Thyroid gland (tissue), 4 donors: ENCODE measurements at regions not wholly inside any gene's neighbourhood (a gene's known extent, or its start where the extent isn't known, plus 50 kb on each side); places are given as distances from the start of the nearest gene placed in this dataset.

Experiments used
- DNase-seq, 2 donors: peaks; one replicate each; pipeline ENCODE4 v3.0.0-alpha.2; 2019
- H3K27ac ChIP-seq, 3 donors: fragments of 200-600 bp; sonication (generic); 1 replicate in 2 of 3; 2 replicates in 1 of 3; pipeline ENCODE4 v1.5.1; 2016 to 2019; ENCODE audit warnings: mild to moderate bottlenecking in 1 of 3, moderate library complexity in 1 of 3
- H3K27me3 ChIP-seq: fragments of 200-600 bp; sonication (generic); one replicate; pipeline ENCODE4 v1.5.1; 2019
- H3K36me3 ChIP-seq, 2 donors: fragments of 200-600 bp; sonication (generic); one replicate each; pipeline ENCODE4 v1.5.1; 2016 to 2019
- H3K4me1 ChIP-seq, 2 donors: fragments of 200-600 bp; sonication (generic); one replicate each; pipeline ENCODE4 v1.5.1; 2017 to 2019
- H3K4me3 ChIP-seq, 3 donors: fragments of 200-600 bp; sonication (generic); replicated peaks in 1 of 3; 1 replicate in 2 of 3; 2 replicates in 1 of 3; pipeline ENCODE4 v1.5.1; 2016; ENCODE audit warnings: mild to moderate bottlenecking in 1 of 3
- H3K9me3 ChIP-seq: fragments of 200-600 bp; sonication (generic); one replicate; pipeline ENCODE4 v1.5.1; 2017
- CTCF ChIP-seq, 6 experiments: fragments of 200-600 bp in 3 of 6; fragments of 450-650 bp in 3 of 6; sonication (generic) in 3 of 6; IDR thresholded peaks; one replicate each; pipeline ENCODE4 v1.5.1; 2016 to 2019; ENCODE audit warnings: antibody characterized with exemption in 6 of 6, mild to moderate bottlenecking in 2 of 6, inconsistent platforms in 1 of 6, moderate library complexity in 1 of 6
- POLR2A ChIP-seq, 2 donors: fragments of 450-650 bp; IDR thresholded peaks; one replicate each; pipeline ENCODE4 v1.6.1; 2017; ENCODE audit warnings: antibody characterized with exemption in 2 of 2, mild to moderate bottlenecking in 2 of 2, moderate library complexity in 1 of 2
- WGBS, 2 donors: methylation state at CpG; one replicate each; pipeline ENCODE4 v1.1.5; 2017; 5-methylcytosine and 5-hydroxymethylcytosine counted together
- intact Hi-C: fragments of 100-400 bp; cut with DNase I; formaldehyde crosslinking; loops from one replicate; pipeline ENCODE4 v1.15.1; 2023

GRCh38 chr2:21656330-21657075 is 532.7 kb downstream of the TDRD15 start:
- no peak for DNase-seq
- Histone ChIP-seq H3K9me3 (no peaks in the 10 kb centered on the region), H3K4me3 (no peak overlapping the region), H3K27ac (no peak overlapping the region), H3K36me3 (no peaks in the 10 kb centered on the region), H3K4me1 (no peaks in the 10 kb centered on the region), H3K27me3 (no peaks in the 10 kb centered on the region)
- intact Hi-C loops, result no loop called here
- no peak for TF ChIP-seq POLR2A (IDR thresholded peaks at IDR 0.05)
- TF ChIP-seq CTCF (IDR thresholded peaks at IDR 0.05), result no peak
- WGBS, 2 donors, result 75 to 77% methylated on average over 10 of the region's 10 CpGs

GRCh38 chr2:21657445-21657844 is 533.7 kb downstream of the TDRD15 start:
- Histone ChIP-seq H3K4me3 (no peak overlapping the region), H3K36me3 (no peaks in the 10 kb centered on the region), H3K27me3 (no peaks in the 10 kb centered on the region), H3K27ac (no peak overlapping the region), H3K9me3 (no peaks in the 10 kb centered on the region), H3K4me1 (no peaks in the 10 kb centered on the region)
- no peak for TF ChIP-seq POLR2A (IDR thresholded peaks at IDR 0.05)
- no peak for TF ChIP-seq CTCF (IDR thresholded peaks at IDR 0.05)
- 90 to 95% methylated on average over 2 of the region's 2 CpGs for WGBS, 2 donors
- intact Hi-C loops, result no loop called here
- no peak for DNase-seq

- no peaks in the 10 kb centered on the region for H3K4me1 ChIP-seq
- no peaks in the 10 kb centered on the region for H3K9me3 ChIP-seq
- H3K27ac ChIP-seq, result no peak overlapping the region
- H3K4me3 ChIP-seq, result no peak overlapping the region
- WGBS, 2 donors, result 92% methylated on average over 1 of the region's 1 CpG
- H3K27me3 ChIP-seq, result no peaks in the 10 kb centered on the region
- H3K36me3 ChIP-seq, result no peaks in the 10 kb centered on the region
- DNase-seq, result no peak
- TF ChIP-seq POLR2A (IDR thresholded peaks at IDR 0.05), result no peak
- TF ChIP-seq CTCF (IDR thresholded peaks at IDR 0.05), result no peak
- intact Hi-C loops, result no loop called here
Measured at GRCh38 chr2:21658269-21658668, 534.5 kb downstream of the TDRD15 start.

- TF ChIP-seq CTCF (IDR thresholded peaks at IDR 0.05) (no peak), POLR2A (IDR thresholded peaks at IDR 0.05) (no peak)
- Histone ChIP-seq H3K36me3 (no peaks in the 10 kb centered on the region), H3K4me1 (no peaks in the 10 kb centered on the region), H3K4me3 (no peak overlapping the region), H3K27me3 (no peaks in the 10 kb centered on the region), H3K27ac (no peak overlapping the region), H3K9me3 (no peaks in the 10 kb centered on the region)
- no peak for DNase-seq
- intact Hi-C loops, result no loop called here
- WGBS, 2 donors, result 68 to 71% methylated on average over 8 of the region's 8 CpGs
Measured at GRCh38 chr2:21658907-21659477, 535.2 kb downstream of the TDRD15 start.

- H3K27ac ChIP-seq, result no peak overlapping the region
- no peak overlapping the region for H3K4me3 ChIP-seq
- H3K36me3 ChIP-seq, result no peaks in the 10 kb centered on the region
- no peaks in the 10 kb centered on the region for H3K9me3 ChIP-seq
- intact Hi-C loops, result no loop called here
- no peaks in the 10 kb centered on the region for H3K27me3 ChIP-seq
- no peak for DNase-seq
- TF ChIP-seq CTCF (IDR thresholded peaks at IDR 0.05) (no peak), POLR2A (IDR thresholded peaks at IDR 0.05) (no peak)
- no peaks in the 10 kb centered on the region for H3K4me1 ChIP-seq
- WGBS, 2 donors, result 77 to 82% methylated on average over 7 of the region's 7 CpGs
Measured at GRCh38 chr2:21664083-21664482, 540.3 kb downstream of the TDRD15 start.
